ENCODE measurements at regions not wholly inside any gene's neighbourhood (a gene's known extent, or its start where the extent isn't known, plus 50 kb on each side); places are given as distances from the start of the nearest gene placed in this dataset.

GRCh38 chr5:74442466-74442865 lies 198.1 kb downstream of the ENC1 start:
- H3K27ac ChIP-seq (ENCODE audit: control insufficient read depth, insufficient read depth) = no peak overlapping the region
- H3K79me2 ChIP-seq (ENCODE audit: control insufficient read depth, insufficient read depth, low read length) = no peaks in the 10 kb centered on the region
- WGBS (ENCODE audit: insufficient coverage, insufficient replicate concordance, low lambda C conversion rate, missing lambda C conversion rate) = 57% methylated on average over 3 of the region's 3 CpGs
- no peaks in the 10 kb centered on the region for H3K4me1 ChIP-seq (ENCODE audit: control insufficient read depth, insufficient read depth, low read length)
- RAD21 ChIA-PET (ENCODE audit: unreplicated experiment) = no interaction called here
- no TSS peak for BruUV-seq (replicated peaks)
- no peak overlapping the region for H3K4me3 ChIP-seq
- no peak overlapping the region for H2AFZ ChIP-seq (ENCODE audit: control insufficient read depth, low read depth, low read length)
- FAIRE-seq = no peak
- DNase-seq (ENCODE audit: low read depth, low spot score) = no peak
- no peaks in the 10 kb centered on the region for H3K27me3 ChIP-seq (replicated peaks in 1 of 2; ENCODE audit: control insufficient read depth in 2 of 2, insufficient read depth in 2 of 2, low read length in 1 of 2)
- SMC1A ChIA-PET (ENCODE audit: uncharacterized antibody, unreplicated experiment) = interaction anchor here (0.6 to 1.7 kb wide), 4 partner anchors 9 to 458 kb away, joined by 3 to 5 read pairs (median 4); no protein-coding TSS in a partner anchor
- in situ Hi-C loops (cut with MboI) (no loop called here), intact Hi-C loops (cut with micrococcal nuclease; ENCODE audit: unreplicated experiment) (no loop called here)
- H4K20me1 ChIP-seq (ENCODE audit: control insufficient read depth, insufficient read depth) = no peaks in the 10 kb centered on the region
- POLR2A ChIA-PET = no interaction called here
- CTCF ChIA-PET = interaction anchor here (0.6 to 1.5 kb wide), 2 partner anchors 21 to 51 kb away, joined by 3 read pairs; no protein-coding TSS in a partner anchor
- H3K4me2 ChIP-seq (ENCODE audit: control insufficient read depth, insufficient read depth) = no peak overlapping the region
- ATAC-seq = no peak
- H3K9ac ChIP-seq (ENCODE audit: control insufficient read depth, insufficient read depth, low read length) = no peak overlapping the region
- H3K36me3 ChIP-seq (ENCODE audit: control insufficient read depth in 2 of 2, insufficient read depth in 2 of 2, low read length in 1 of 2) = no peaks in the 10 kb centered on the region
- no peaks in the 10 kb centered on the region; the same call in 2 of the 3 replicates for H3K9me3 ChIP-seq (replicated peaks; ENCODE audit: control insufficient read depth, insufficient read depth, low read length)
- TF ChIP-seq RELB (IDR thresholded peaks at IDR 0.05; ENCODE audit: low read depth) = no peak
- TF ChIP-seq MTA2 (IDR thresholded peaks at IDR 0.05; ENCODE audit: low read depth) = no peak
- no peak for TF ChIP-seq ETV6 (conservative IDR thresholded peaks at IDR 0.05 in 1 of 2, IDR thresholded peaks at IDR 0.05 in 1 of 2; ENCODE audit: borderline replicate concordance in 1 of 2, low read depth in 1 of 2)
- TF ChIP-seq MYB (IDR thresholded peaks at IDR 0.05; ENCODE audit: borderline replicate concordance, low read depth, low read length) = no peak
- TF ChIP-seq, protein P1, sequence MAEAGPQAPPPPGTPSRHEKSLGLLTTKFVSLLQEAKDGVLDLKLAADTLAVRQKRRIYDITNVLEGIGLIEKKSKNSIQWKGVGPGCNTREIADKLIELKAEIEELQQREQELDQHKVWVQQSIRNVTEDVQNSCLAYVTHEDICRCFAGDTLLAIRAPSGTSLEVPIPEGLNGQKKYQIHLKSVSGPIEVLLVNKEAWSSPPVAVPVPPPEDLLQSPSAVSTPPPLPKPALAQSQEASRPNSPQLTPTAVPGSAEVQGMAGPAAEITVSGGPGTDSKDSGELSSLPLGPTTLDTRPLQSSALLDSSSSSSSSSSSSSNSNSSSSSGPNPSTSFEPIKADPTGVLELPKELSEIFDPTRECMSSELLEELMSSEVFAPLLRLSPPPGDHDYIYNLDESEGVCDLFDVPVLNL (IDR thresholded peaks at IDR 0.05; ENCODE audit: low read depth, low read length) = no peak
- no peak for TF ChIP-seq BHLHE40 (IDR thresholded peaks at IDR 0.05; ENCODE audit: borderline replicate concordance in 1 of 2, low read depth in 2 of 2, low read length in 1 of 2)
- TF ChIP-seq RCOR1 (conservative IDR thresholded peaks at IDR 0.05; ENCODE audit: low read depth, low read length) = no peak
- TF ChIP-seq YBX1 (IDR thresholded peaks at IDR 0.05) = no peak
- TF ChIP-seq STAT3 (IDR thresholded peaks at IDR 0.05; ENCODE audit: low read depth, low read length) = no peak
- TF ChIP-seq BCLAF1 (IDR thresholded peaks at IDR 0.05) = no peak
- no peak for TF ChIP-seq PRDM15 (CRISPR knock-in tag; IDR thresholded peaks at IDR 0.05)
- no peak for TF ChIP-seq CHD2 (IDR thresholded peaks at IDR 0.05; ENCODE audit: borderline replicate concordance, low read depth, low read length)
- no peak for TF ChIP-seq MEF2A (IDR thresholded peaks at IDR 0.05; ENCODE audit: insufficient read depth, low read depth, low read length)
- no peak for TF ChIP-seq NFYA (IDR thresholded peaks at IDR 0.05; ENCODE audit: borderline replicate concordance, low read depth, low read length)
- TF ChIP-seq PAX5 (IDR thresholded peaks at IDR 0.05; ENCODE audit: borderline replicate concordance, low read depth, low read length) = no peak
